ENCODE measurements at regions not wholly inside any gene's neighbourhood (a gene's known extent, or its start where the extent isn't known, plus 50 kb on each side); places are given as distances from the start of the nearest gene placed in this dataset.

- no peak for DNase-seq (ENCODE audit: low read depth in 4 of 4, low spot score in 1 of 4)
Observed at GRCh38 chr2:146003337-146003736, 1483.4 kb upstream of the ZEB2 start.

GRCh38 chr2:145994910-145995309 lies 1475.0 kb upstream of the ZEB2 start:
- DNase-seq (ENCODE audit: low read depth in 4 of 4, low spot score in 1 of 4) = no peak

GRCh38 chr2:145992572-145992971 lies 1472.7 kb upstream of the ZEB2 start:
- DNase-seq (ENCODE audit: low read depth in 4 of 4, low spot score in 1 of 4) = no peak

- no peak for DNase-seq (ENCODE audit: low read depth in 4 of 4, low spot score in 1 of 4)
Observed at GRCh38 chr2:145987793-145988192, 1467.9 kb upstream of the ZEB2 start.

- DNase-seq (ENCODE audit: low read depth in 4 of 4, low spot score in 1 of 4) = no peak
Observed at GRCh38 chr2:145985517-145985916, 1465.6 kb upstream of the ZEB2 start.

GRCh38 chr2:145984580-145984979 lies 1464.7 kb upstream of the ZEB2 start:
- no peak for DNase-seq (ENCODE audit: low read depth in 4 of 4, low spot score in 1 of 4)

- no peak for DNase-seq (ENCODE audit: low read depth in 4 of 4, low spot score in 1 of 4)
Observed at GRCh38 chr2:145980318-145980717, 1460.4 kb upstream of the ZEB2 start.

- no peak for DNase-seq (ENCODE audit: low read depth in 4 of 4, low spot score in 1 of 4)
Observed at GRCh38 chr2:145975406-145975805, 1455.5 kb upstream of the ZEB2 start.

- DNase-seq (ENCODE audit: low read depth in 4 of 4, low spot score in 1 of 4) = no peak
Observed at GRCh38 chr2:145961846-145962245, 1441.9 kb upstream of the ZEB2 start.

GRCh38 chr2:145960479-145961163 lies 1440.7 kb upstream of the ZEB2 start:
- DNase-seq (ENCODE audit: low read depth in 4 of 4, low spot score in 1 of 4) = no peak

- DNase-seq (ENCODE audit: low read depth in 4 of 4, low spot score in 1 of 4) = no peak
Observed at GRCh38 chr2:145958611-145959010, 1438.7 kb upstream of the ZEB2 start.

GRCh38 chr2:145957929-145958328 lies 1438.0 kb upstream of the ZEB2 start:
- no peak for DNase-seq (ENCODE audit: low read depth in 4 of 4, low spot score in 1 of 4)

- DNase-seq (ENCODE audit: low read depth in 4 of 4, low spot score in 1 of 4) = no peak
Observed at GRCh38 chr2:145939949-145940348, 1420.0 kb upstream of the ZEB2 start.

- no peak for DNase-seq (ENCODE audit: low read depth in 4 of 4, low spot score in 1 of 4)
Observed at GRCh38 chr2:145935016-145935415, 1415.1 kb upstream of the ZEB2 start.

GRCh38 chr2:145931781-145932395 lies 1412.0 kb upstream of the ZEB2 start:
- no peak for DNase-seq (ENCODE audit: low read depth in 4 of 4, low spot score in 1 of 4)

- no peak for DNase-seq (ENCODE audit: low read depth in 4 of 4, low spot score in 1 of 4)
Observed at GRCh38 chr2:145930318-145930717, 1410.4 kb upstream of the ZEB2 start.

- DNase-seq (ENCODE audit: low read depth in 4 of 4, low spot score in 1 of 4) = no peak
Observed at GRCh38 chr2:145927131-145927950, 1407.4 kb upstream of the ZEB2 start.

- no peak for DNase-seq (ENCODE audit: low read depth in 4 of 4, low spot score in 1 of 4)
Observed at GRCh38 chr2:145925591-145925990, 1405.7 kb upstream of the ZEB2 start.

GRCh38 chr2:145919477-145919876 lies 1399.6 kb upstream of the ZEB2 start:
- no peak for DNase-seq (ENCODE audit: low read depth in 4 of 4, low spot score in 1 of 4)

- DNase-seq (ENCODE audit: low read depth in 4 of 4, low spot score in 1 of 4) = no peak
Observed at GRCh38 chr2:145918951-145919350, 1399.0 kb upstream of the ZEB2 start.

GRCh38 chr2:145916799-145917198 lies 1396.9 kb upstream of the ZEB2 start:
- no peak for DNase-seq (ENCODE audit: low read depth in 4 of 4, low spot score in 1 of 4)

GRCh38 chr2:145914716-145915115 lies 1394.8 kb upstream of the ZEB2 start:
- no peak for DNase-seq (ENCODE audit: low read depth in 4 of 4, low spot score in 1 of 4)

All from stimulated activated CD4-positive, alpha-beta T cell treated with anti-CD3 and anti-CD28 coated beads, Interleukin-1b, Interleukin-23, amount 100 ng/mL, for 24 hours (primary cell).